Esophagus squamous epithelium (tissue), 4 donors: ENCODE measurements at regions not wholly inside any gene's neighbourhood (a gene's known extent, or its start where the extent isn't known, plus 50 kb on each side); places are given as distances from the start of the nearest gene placed in this dataset.

Experiments
- CTCF ChIP-seq, 6 experiments: fragments of 450-650 bp in 4 of 6; fragments of 200-600 bp in 2 of 6; sonication (generic) in 2 of 6; IDR thresholded peaks; one replicate each; pipeline ENCODE4 v1.5.1; 2016 to 2019; ENCODE audit warnings: antibody characterized with exemption in 6 of 6, mild to moderate bottlenecking in 4 of 6, moderate library complexity in 4 of 6
- POLR2A ChIP-seq, 4 donors: fragments of 450-650 bp; IDR thresholded peaks; one replicate each; pipeline ENCODE4 v1.6.1; 2017; ENCODE audit warnings: antibody characterized with exemption in 4 of 4, mild to moderate bottlenecking in 4 of 4, moderate library complexity in 3 of 4

GRCh38 chr2:103353774-103354173 is 591.9 kb downstream of the TMEM182 start:
- no peak for TF ChIP-seq CTCF (IDR thresholded peaks at IDR 0.05)
- no peak for TF ChIP-seq POLR2A (IDR thresholded peaks at IDR 0.05)
